ENCODE measurements at regions not wholly inside any gene's neighbourhood (a gene's known extent, or its start where the extent isn't known, plus 50 kb on each side); places are given as distances from the start of the nearest gene placed in this dataset.

GRCh38 chr3:194805546-194805945, 119.9 kb downstream of the FAM43A start:
- H3K79me2 ChIP-seq (ENCODE audit: control insufficient read depth, low read length), result no peaks in the 10 kb centered on the region
- H3F3A ChIP-seq (ENCODE audit: control insufficient read depth, insufficient read depth), result no peaks in the 10 kb centered on the region
- no peaks in the 10 kb centered on the region for H4K20me1 ChIP-seq (ENCODE audit: control insufficient read depth, insufficient read depth, low read depth, low read length)

GRCh38 chr3:194806991-194807630, 121.4 kb downstream of the FAM43A start:
- Histone ChIP-seq H3F3A (ENCODE audit: control insufficient read depth, insufficient read depth) (no peaks in the 10 kb centered on the region), H3K4me3 (ENCODE audit: low read length) (no peak overlapping the region)

More at GRCh38 chr3:194805546-194805945, 119.9 kb downstream of the FAM43A start:
- Histone ChIP-seq H3K4me1 (ENCODE audit: control insufficient read depth, low read length) (peaks cover 7% of the 10 kb centered on the region), H3K9me3 (ENCODE audit: control insufficient read depth, insufficient read depth, low read length) (no peaks in the 10 kb centered on the region), H3K27me3 (ENCODE audit: control insufficient read depth, low read length) (peaks cover 25% of the 10 kb centered on the region), H3K4me3 (ENCODE audit: low read length) (no peak overlapping the region), H3K36me3 (ENCODE audit: control insufficient read depth, low read length) (no peaks in the 10 kb centered on the region), H3K4me2 (ENCODE audit: low read length) (no peak overlapping the region), H3K27ac (ENCODE audit: low read depth, low read length) (no peak overlapping the region), H3K9me2 (replicated peaks; ENCODE audit: control insufficient read depth, low read length) (no peaks in the 10 kb centered on the region)
- TF ChIP-seq EZH2phosphoT487 (IDR thresholded peaks at IDR 0.05; ENCODE audit: borderline replicate concordance, low read length) (no peak), CTCF (IDR thresholded peaks at IDR 0.05; ENCODE audit: low read depth, low read length, poor library complexity, severe bottlenecking) (no peak)

GRCh38 chr3:194808640-194809097, 123.0 kb downstream of the FAM43A start:
- Histone ChIP-seq H3K9me3 (ENCODE audit: control insufficient read depth, insufficient read depth, low read length) (no peaks in the 10 kb centered on the region), H3K4me3 (ENCODE audit: low read length) (no peak overlapping the region), H3K27ac (ENCODE audit: low read depth, low read length) (no peak overlapping the region), H3K79me2 (ENCODE audit: control insufficient read depth, low read length) (no peaks in the 10 kb centered on the region), H3K27me3 (ENCODE audit: control insufficient read depth, low read length) (peaks cover 23% of the 10 kb centered on the region), H3F3A (ENCODE audit: control insufficient read depth, insufficient read depth) (no peaks in the 10 kb centered on the region), H3K4me1 (ENCODE audit: control insufficient read depth, low read length) (peaks cover 19% of the 10 kb centered on the region), H3K9me2 (replicated peaks; ENCODE audit: control insufficient read depth, low read length) (no peaks in the 10 kb centered on the region), H4K20me1 (ENCODE audit: control insufficient read depth, insufficient read depth, low read depth, low read length) (no peaks in the 10 kb centered on the region), H3K4me2 (ENCODE audit: low read length) (no peak overlapping the region), H3K36me3 (ENCODE audit: control insufficient read depth, low read length) (no peaks in the 10 kb centered on the region)
- TF ChIP-seq EZH2phosphoT487 (IDR thresholded peaks at IDR 0.05; ENCODE audit: borderline replicate concordance, low read length) (no peak), CTCF (IDR thresholded peaks at IDR 0.05; ENCODE audit: low read depth, low read length, poor library complexity, severe bottlenecking) (no peak)

More at GRCh38 chr3:194806991-194807630, 121.4 kb downstream of the FAM43A start:
- Histone ChIP-seq H3K27ac (ENCODE audit: low read depth, low read length) (no peak overlapping the region), H3K4me2 (ENCODE audit: low read length) (no peak overlapping the region), H3K79me2 (ENCODE audit: control insufficient read depth, low read length) (no peaks in the 10 kb centered on the region), H3K36me3 (ENCODE audit: control insufficient read depth, low read length) (no peaks in the 10 kb centered on the region), H3K27me3 (ENCODE audit: control insufficient read depth, low read length) (peaks cover 27% of the 10 kb centered on the region), H3K4me1 (ENCODE audit: control insufficient read depth, low read length) (peaks cover 19% of the 10 kb centered on the region), H4K20me1 (ENCODE audit: control insufficient read depth, insufficient read depth, low read depth, low read length) (no peaks in the 10 kb centered on the region), H3K9me3 (ENCODE audit: control insufficient read depth, insufficient read depth, low read length) (no peaks in the 10 kb centered on the region), H3K9me2 (replicated peaks; ENCODE audit: control insufficient read depth, low read length) (no peaks in the 10 kb centered on the region)
- TF ChIP-seq EZH2phosphoT487 (IDR thresholded peaks at IDR 0.05; ENCODE audit: borderline replicate concordance, low read length) (no peak), CTCF (IDR thresholded peaks at IDR 0.05; ENCODE audit: low read depth, low read length, poor library complexity, severe bottlenecking) (no peak)

Data from DOHH2 (cell line).